ENCODE measurements at regions not wholly inside any gene's neighbourhood (a gene's known extent, or its start where the extent isn't known, plus 50 kb on each side); places are given as distances from the start of the nearest gene placed in this dataset.

DNA sequence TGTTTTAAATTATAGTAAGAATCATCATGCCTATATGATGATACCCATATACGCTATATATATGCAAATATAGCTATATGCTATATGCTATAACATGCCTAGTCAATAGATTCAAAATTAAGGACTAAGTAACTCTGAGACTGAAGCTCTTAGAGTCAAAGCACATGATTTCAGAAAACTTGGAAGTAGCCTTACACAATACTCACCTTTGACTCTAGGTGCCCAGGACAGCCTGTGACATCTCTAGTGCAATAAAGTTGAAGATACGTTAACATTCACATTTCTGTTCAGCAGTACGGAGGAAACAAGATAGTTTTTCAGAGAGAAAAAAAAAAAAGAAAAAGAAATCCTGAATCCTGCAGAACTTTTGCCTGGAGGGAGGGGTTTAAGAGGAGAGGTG lies 149.7 kb upstream of the PIK3C3 start:
- Histone ChIP-seq H3K9ac (ENCODE audit: low read length) (no peak overlapping the region), H3K27ac (ENCODE audit: low read depth, low read length, poor library complexity, severe bottlenecking) (no peak overlapping the region), H2AFZ (ENCODE audit: low read length) (no peak overlapping the region), H3K4me2 (ENCODE audit: low read length) (no peak overlapping the region), H3K36me3 (ENCODE audit: insufficient read depth, low read length) (no peaks in the 10 kb centered on the region), H3K4me1 (ENCODE audit: insufficient read depth, low read length, severe bottlenecking) (no peaks in the 10 kb centered on the region), H3K4me3 (ENCODE audit: low read depth, low read length, poor library complexity, severe bottlenecking) (no peak overlapping the region), H3F3A (ENCODE audit: insufficient read depth, low read length) (no peaks in the 10 kb centered on the region), H3K9me2 (ENCODE audit: low read depth, low read length) (no peaks in the 10 kb centered on the region), H4K20me1 (ENCODE audit: insufficient read depth, low read length) (no peaks in the 10 kb centered on the region), H3K9me3 (ENCODE audit: low read length) (no peaks in the 10 kb centered on the region), H3K27me3 (ENCODE audit: insufficient read depth, low read length) (no peaks in the 10 kb centered on the region), H3K79me2 (ENCODE audit: insufficient read depth, low read length) (no peaks in the 10 kb centered on the region)
- TF ChIP-seq EZH2 (IDR thresholded peaks at IDR 0.05; ENCODE audit: borderline replicate concordance, low read length), result no peak
- TF ChIP-seq, protein P1, sequence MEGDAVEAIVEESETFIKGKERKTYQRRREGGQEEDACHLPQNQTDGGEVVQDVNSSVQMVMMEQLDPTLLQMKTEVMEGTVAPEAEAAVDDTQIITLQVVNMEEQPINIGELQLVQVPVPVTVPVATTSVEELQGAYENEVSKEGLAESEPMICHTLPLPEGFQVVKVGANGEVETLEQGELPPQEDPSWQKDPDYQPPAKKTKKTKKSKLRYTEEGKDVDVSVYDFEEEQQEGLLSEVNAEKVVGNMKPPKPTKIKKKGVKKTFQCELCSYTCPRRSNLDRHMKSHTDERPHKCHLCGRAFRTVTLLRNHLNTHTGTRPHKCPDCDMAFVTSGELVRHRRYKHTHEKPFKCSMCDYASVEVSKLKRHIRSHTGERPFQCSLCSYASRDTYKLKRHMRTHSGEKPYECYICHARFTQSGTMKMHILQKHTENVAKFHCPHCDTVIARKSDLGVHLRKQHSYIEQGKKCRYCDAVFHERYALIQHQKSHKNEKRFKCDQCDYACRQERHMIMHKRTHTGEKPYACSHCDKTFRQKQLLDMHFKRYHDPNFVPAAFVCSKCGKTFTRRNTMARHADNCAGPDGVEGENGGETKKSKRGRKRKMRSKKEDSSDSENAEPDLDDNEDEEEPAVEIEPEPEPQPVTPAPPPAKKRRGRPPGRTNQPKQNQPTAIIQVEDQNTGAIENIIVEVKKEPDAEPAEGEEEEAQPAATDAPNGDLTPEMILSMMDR (IDR thresholded peaks at IDR 0.05; ENCODE audit: low read length), result no peak

GRCh38 chr18:41798879-41799278 lies 156.2 kb upstream of the PIK3C3 start:
- H3K9ac ChIP-seq (ENCODE audit: low read length), result no peak overlapping the region
- no peak overlapping the region for H2AFZ ChIP-seq (ENCODE audit: low read length)
- no peak overlapping the region for H3K4me2 ChIP-seq (ENCODE audit: low read length)
- no peak overlapping the region for H3K4me3 ChIP-seq (ENCODE audit: low read depth, low read length, poor library complexity, severe bottlenecking)
- H3K9me2 ChIP-seq (ENCODE audit: low read depth, low read length), result no peaks in the 10 kb centered on the region
- no peaks in the 10 kb centered on the region for H3K36me3 ChIP-seq (ENCODE audit: insufficient read depth, low read length)
- no peaks in the 10 kb centered on the region for H4K20me1 ChIP-seq (ENCODE audit: insufficient read depth, low read length)
- no peak overlapping the region for H3K27ac ChIP-seq (ENCODE audit: low read depth, low read length, poor library complexity, severe bottlenecking)
- H3K27me3 ChIP-seq (ENCODE audit: insufficient read depth, low read length), result no peaks in the 10 kb centered on the region
- H3F3A ChIP-seq (ENCODE audit: insufficient read depth, low read length), result no peaks in the 10 kb centered on the region
- no peaks in the 10 kb centered on the region for H3K79me2 ChIP-seq (ENCODE audit: insufficient read depth, low read length)
- no peaks in the 10 kb centered on the region for H3K9me3 ChIP-seq (ENCODE audit: low read length)
- TF ChIP-seq, protein P1 (IDR thresholded peaks at IDR 0.05; ENCODE audit: low read length), result no peak
- no peak for TF ChIP-seq EZH2 (IDR thresholded peaks at IDR 0.05; ENCODE audit: borderline replicate concordance, low read length)
- no peaks in the 10 kb centered on the region for H3K4me1 ChIP-seq (ENCODE audit: insufficient read depth, low read length, severe bottlenecking)

GRCh38 chr18:41790687-41791086 lies 164.3 kb upstream of the PIK3C3 start:
- Histone ChIP-seq H2AFZ (ENCODE audit: low read length) (no peak overlapping the region), H3K4me1 (ENCODE audit: insufficient read depth, low read length, severe bottlenecking) (no peaks in the 10 kb centered on the region), H3K36me3 (ENCODE audit: insufficient read depth, low read length) (no peaks in the 10 kb centered on the region), H3F3A (ENCODE audit: insufficient read depth, low read length) (no peaks in the 10 kb centered on the region), H3K9me3 (ENCODE audit: low read length) (no peaks in the 10 kb centered on the region), H3K79me2 (ENCODE audit: insufficient read depth, low read length) (no peaks in the 10 kb centered on the region), H3K27ac (ENCODE audit: low read depth, low read length, poor library complexity, severe bottlenecking) (no peak overlapping the region), H3K27me3 (ENCODE audit: insufficient read depth, low read length) (no peaks in the 10 kb centered on the region), H3K9ac (ENCODE audit: low read length) (no peak overlapping the region), H4K20me1 (ENCODE audit: insufficient read depth, low read length) (no peaks in the 10 kb centered on the region), H3K9me2 (ENCODE audit: low read depth, low read length) (no peaks in the 10 kb centered on the region), H3K4me3 (ENCODE audit: low read depth, low read length, poor library complexity, severe bottlenecking) (no peak overlapping the region), H3K4me2 (ENCODE audit: low read length) (no peak overlapping the region)
- no peak for TF ChIP-seq EZH2 (IDR thresholded peaks at IDR 0.05; ENCODE audit: borderline replicate concordance, low read length)
- TF ChIP-seq, protein P1 (IDR thresholded peaks at IDR 0.05; ENCODE audit: low read length), result no peak
